WTC11 (cell line): ENCODE measurements at regions not wholly inside any gene's neighbourhood (a gene's known extent, or its start where the extent isn't known, plus 50 kb on each side); places are given as distances from the start of the nearest gene placed in this dataset.

Source experiments
- ARID4B ChIP-seq: sonication (generic); formaldehyde crosslinking; IDR thresholded peaks from 2 replicates; pipeline ENCODE4 v1.8.0; 2023; ENCODE audit warnings: missing genetic modification reagents, mild to moderate bottlenecking, borderline replicate concordance
- ATF1 ChIP-seq: sonication (generic); formaldehyde crosslinking; IDR thresholded peaks from 2 replicates; pipeline ENCODE4 v1.8.1; 2023; ENCODE audit warnings: mild to moderate bottlenecking, moderate library complexity, missing genetic modification reagents
- ATF2 ChIP-seq: sonication (generic); formaldehyde crosslinking; IDR thresholded peaks from 2 replicates; pipeline ENCODE4 v1.8.1; 2022; ENCODE audit warnings: low read depth, missing genetic modification reagents, borderline replicate concordance
- CTCF ChIP-seq: fragments of 200-600 bp; IDR thresholded peaks from 2 replicates; pipeline ENCODE4 v1.8.0; 2022; ENCODE audit warnings: antibody characterized with exemption
- E2F4 ChIP-seq: sonication (generic); formaldehyde crosslinking; IDR thresholded peaks from 2 replicates; pipeline ENCODE4 v1.8.1; 2022; ENCODE audit warnings: low read depth, mild to moderate bottlenecking, moderate library complexity, missing genetic modification reagents, borderline replicate concordance
- E2F5 ChIP-seq: sonication (generic); formaldehyde crosslinking; IDR thresholded peaks from 2 replicates; pipeline ENCODE4 v1.8.1; 2022; ENCODE audit warnings: mild to moderate bottlenecking, moderate library complexity, missing genetic modification reagents
- HMGXB4 ChIP-seq: sonication (generic); formaldehyde crosslinking; IDR thresholded peaks from 2 replicates; pipeline ENCODE4 v1.8.1; 2023; ENCODE audit warnings: mild to moderate bottlenecking, moderate library complexity, missing genetic modification reagents
- KAT7 ChIP-seq: sonication (generic); formaldehyde crosslinking; IDR thresholded peaks from 2 replicates; pipeline ENCODE4 v1.8.1; 2023; ENCODE audit warnings: missing genetic modification reagents, mild to moderate bottlenecking, borderline replicate concordance
- TCF7 ChIP-seq: sonication (generic); formaldehyde crosslinking; IDR thresholded peaks from 2 replicates; pipeline ENCODE4 v1.8.0; 2022; ENCODE audit warnings: mild to moderate bottlenecking, low read depth, missing genetic modification reagents, moderate library complexity
- TEAD1 ChIP-seq: sonication (generic); formaldehyde crosslinking; IDR thresholded peaks from 2 replicates; pipeline ENCODE4 v1.8.0; 2022; ENCODE audit warnings: mild to moderate bottlenecking, missing genetic modification reagents
- USF2 ChIP-seq: sonication (generic); formaldehyde crosslinking; IDR thresholded peaks from 2 replicates; pipeline ENCODE4 v1.8.1; 2023; ENCODE audit warnings: mild to moderate bottlenecking, missing genetic modification reagents, moderate library complexity
- ZNF138 ChIP-seq: sonication (generic); formaldehyde crosslinking; conservative IDR thresholded peaks from 2 replicates; pipeline ENCODE4 v1.8.1; 2022; ENCODE audit warnings: mild to moderate bottlenecking, moderate library complexity, missing genetic modification reagents
- ZNF232 ChIP-seq: sonication (generic); formaldehyde crosslinking; IDR thresholded peaks from 2 replicates; pipeline ENCODE4 v1.8.0; 2022; ENCODE audit warnings: mild to moderate bottlenecking, missing genetic modification reagents
- ZNF263 ChIP-seq: sonication (generic); formaldehyde crosslinking; IDR thresholded peaks from 2 replicates; pipeline ENCODE4 v1.8.1; 2022; ENCODE audit warnings: low read depth, mild to moderate bottlenecking, moderate library complexity, missing genetic modification reagents

- TF ChIP-seq CTCF (no peak), ZNF263 (no peak), TEAD1 (no peak), HMGXB4 (CRISPR knock-in tag) (no peak), ARID4B (no peak), ZNF138 (CRISPR knock-in tag) (no peak), ATF1 (CRISPR knock-in tag) (no peak), TCF7 (CRISPR knock-in tag) (no peak), E2F4 (CRISPR knock-in tag) (no peak), ZNF232 (CRISPR knock-in tag) (no peak), USF2 (no peak), KAT7 (CRISPR knock-in tag) (no peak), ATF2 (CRISPR knock-in tag) (no peak), E2F5 (no peak)
Measured at GRCh38 chr2:235138339-235138738, 186.5 kb downstream of the SH3BP4 start.
